NCI-H1436 (cell line): ENCODE measurements at regions not wholly inside any gene's neighbourhood (a gene's known extent, or its start where the extent isn't known, plus 50 kb on each side); places are given as distances from the start of the nearest gene placed in this dataset.
"Not testable (repeated sequence)": the region's sequence is repeated elsewhere in the genome, so short reads cannot be mapped to it uniquely, and the experiment has no call there.

ENCODE experiments used
- DNase-seq: peaks from one replicate; lab custom pipeline; 2025; lab: John Stamatoyannopoulos, UW

GRCh38 chr6:131336596-131336995, 201.3 kb downstream of the AKAP7 start:
- DNase-seq: no peak

- DNase-seq: not testable (repeated sequence)
Observed at GRCh38 chr6:131346896-131347295, 211.6 kb downstream of the AKAP7 start.

- no peak for DNase-seq
Observed at GRCh38 chr6:131348572-131348971, 213.3 kb downstream of the AKAP7 start.

- DNase-seq: no peak
Observed at GRCh38 chr6:131349199-131349598, 213.9 kb downstream of the AKAP7 start.

GRCh38 chr6:131353106-131353505, 217.8 kb downstream of the AKAP7 start:
- no peak for DNase-seq

GRCh38 chr6:131353876-131354275, 218.6 kb downstream of the AKAP7 start:
- no peak for DNase-seq

GRCh38 chr6:131354356-131354755, 218.7 kb upstream of the ARG1 start:
- DNase-seq: no peak

GRCh38 chr6:131356161-131356560, 216.9 kb upstream of the ARG1 start:
- DNase-seq: no peak

GRCh38 chr6:131357501-131357900, 215.5 kb upstream of the ARG1 start:
- no peak for DNase-seq

- no peak for DNase-seq
Observed at GRCh38 chr6:131362070-131362469, 211.0 kb upstream of the ARG1 start.

- no peak for DNase-seq
Observed at GRCh38 chr6:131362696-131363095, 210.3 kb upstream of the ARG1 start.

GRCh38 chr6:131363947-131364834, 208.8 kb upstream of the ARG1 start:
- DNase-seq: no peak

GRCh38 chr6:131366223-131366622, 206.8 kb upstream of the ARG1 start:
- DNase-seq: no peak

- DNase-seq: no peak
Observed at GRCh38 chr6:131367206-131367873, 205.7 kb upstream of the ARG1 start.

- DNase-seq: no peak
Observed at GRCh38 chr6:131368198-131368911, 204.7 kb upstream of the ARG1 start.

GRCh38 chr6:131372535-131372934, 200.5 kb upstream of the ARG1 start:
- DNase-seq: no peak

GRCh38 chr6:131377112-131377705, 195.8 kb upstream of the ARG1 start:
- DNase-seq: no peak

- DNase-seq: no peak
Observed at GRCh38 chr6:131378874-131379273, 194.2 kb upstream of the ARG1 start.

- no peak for DNase-seq
Observed at GRCh38 chr6:131379948-131380347, 193.1 kb upstream of the ARG1 start.

GRCh38 chr6:131381052-131381708, 191.8 kb upstream of the ARG1 start:
- no peak for DNase-seq

GRCh38 chr6:131381709-131382093, 191.3 kb upstream of the ARG1 start:
- no peak for DNase-seq

GRCh38 chr6:131382631-131383030, 190.4 kb upstream of the ARG1 start:
- DNase-seq: no peak
